ENCODE measurements at regions not wholly inside any gene's neighbourhood (a gene's known extent, or its start where the extent isn't known, plus 50 kb on each side); places are given as distances from the start of the nearest gene placed in this dataset.

DNA sequence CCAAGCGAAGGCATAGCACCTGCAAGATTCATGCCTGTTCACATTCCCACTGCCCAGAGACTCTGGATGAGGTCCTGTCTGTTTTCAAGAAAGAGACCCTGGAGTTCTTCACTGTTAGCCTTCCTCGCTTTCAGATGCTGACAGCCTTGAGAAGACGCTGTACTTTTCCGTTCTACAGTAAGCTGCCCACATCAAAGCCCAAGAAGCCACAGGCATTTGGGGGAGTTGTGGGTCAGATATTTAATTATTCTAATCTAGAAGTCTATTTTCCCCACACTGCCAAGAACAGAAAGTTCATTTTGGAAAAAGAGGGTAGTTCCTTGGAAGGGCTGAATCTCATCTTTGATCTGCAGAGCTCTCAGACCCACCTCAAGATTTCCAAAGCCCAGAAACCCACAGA is 127.9 kb downstream of the AXIN2 start:
- no peak overlapping the region for H3K27ac Mint-ChIP-seq (ENCODE audit: unreplicated experiment)
- H3K9me3 Mint-ChIP-seq (ENCODE audit: unreplicated experiment): peaks cover 6% of the 10 kb centered on the region
- H3K36me3 Mint-ChIP-seq (ENCODE audit: unreplicated experiment): no peaks in the 10 kb centered on the region
- DNase-seq (ENCODE audit: extremely low spot score, unreplicated experiment): no peak
- TF ChIP-seq, protein P1, sequence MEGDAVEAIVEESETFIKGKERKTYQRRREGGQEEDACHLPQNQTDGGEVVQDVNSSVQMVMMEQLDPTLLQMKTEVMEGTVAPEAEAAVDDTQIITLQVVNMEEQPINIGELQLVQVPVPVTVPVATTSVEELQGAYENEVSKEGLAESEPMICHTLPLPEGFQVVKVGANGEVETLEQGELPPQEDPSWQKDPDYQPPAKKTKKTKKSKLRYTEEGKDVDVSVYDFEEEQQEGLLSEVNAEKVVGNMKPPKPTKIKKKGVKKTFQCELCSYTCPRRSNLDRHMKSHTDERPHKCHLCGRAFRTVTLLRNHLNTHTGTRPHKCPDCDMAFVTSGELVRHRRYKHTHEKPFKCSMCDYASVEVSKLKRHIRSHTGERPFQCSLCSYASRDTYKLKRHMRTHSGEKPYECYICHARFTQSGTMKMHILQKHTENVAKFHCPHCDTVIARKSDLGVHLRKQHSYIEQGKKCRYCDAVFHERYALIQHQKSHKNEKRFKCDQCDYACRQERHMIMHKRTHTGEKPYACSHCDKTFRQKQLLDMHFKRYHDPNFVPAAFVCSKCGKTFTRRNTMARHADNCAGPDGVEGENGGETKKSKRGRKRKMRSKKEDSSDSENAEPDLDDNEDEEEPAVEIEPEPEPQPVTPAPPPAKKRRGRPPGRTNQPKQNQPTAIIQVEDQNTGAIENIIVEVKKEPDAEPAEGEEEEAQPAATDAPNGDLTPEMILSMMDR (IDR thresholded peaks at IDR 0.05): no peak
- no peaks in the 10 kb centered on the region for H3K4me1 Mint-ChIP-seq (ENCODE audit: unreplicated experiment)
- no peak overlapping the region for H3K4me3 Mint-ChIP-seq (ENCODE audit: unreplicated experiment)
- peaks cover 45% of the 10 kb centered on the region for H3K27me3 Mint-ChIP-seq (ENCODE audit: unreplicated experiment)

DNA sequence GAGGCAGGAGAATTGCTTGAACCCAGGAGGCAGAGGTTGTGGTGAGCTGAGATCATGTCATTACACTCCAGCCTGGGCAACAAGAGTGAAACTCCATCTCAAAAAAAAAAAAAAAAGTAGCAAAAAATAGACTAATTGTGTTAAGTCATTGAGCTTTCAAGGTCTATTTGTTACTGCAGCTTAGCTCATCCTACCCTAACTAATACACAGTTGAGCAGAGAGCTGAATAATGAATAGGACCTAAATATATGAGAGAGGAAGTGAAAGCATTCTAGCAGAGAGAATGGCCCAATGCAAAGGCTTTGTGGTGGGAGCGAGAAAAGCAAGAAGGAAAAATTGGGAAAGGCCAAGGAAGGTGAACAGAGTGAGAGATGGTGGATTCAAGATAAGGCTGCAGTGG is 128.3 kb downstream of the AXIN2 start:
- TF ChIP-seq, protein P1 (IDR thresholded peaks at IDR 0.05): no peak
- Mint-ChIP-seq H3K4me1 (ENCODE audit: unreplicated experiment) (no peaks in the 10 kb centered on the region), H3K36me3 (ENCODE audit: unreplicated experiment) (no peaks in the 10 kb centered on the region), H3K27me3 (ENCODE audit: unreplicated experiment) (peaks cover 42% of the 10 kb centered on the region), H3K27ac (ENCODE audit: unreplicated experiment) (no peak overlapping the region), H3K9me3 (ENCODE audit: unreplicated experiment) (peaks cover 6% of the 10 kb centered on the region), H3K4me3 (ENCODE audit: unreplicated experiment) (no peak overlapping the region)
- DNase-seq (ENCODE audit: extremely low spot score, unreplicated experiment): no peak

DNA sequence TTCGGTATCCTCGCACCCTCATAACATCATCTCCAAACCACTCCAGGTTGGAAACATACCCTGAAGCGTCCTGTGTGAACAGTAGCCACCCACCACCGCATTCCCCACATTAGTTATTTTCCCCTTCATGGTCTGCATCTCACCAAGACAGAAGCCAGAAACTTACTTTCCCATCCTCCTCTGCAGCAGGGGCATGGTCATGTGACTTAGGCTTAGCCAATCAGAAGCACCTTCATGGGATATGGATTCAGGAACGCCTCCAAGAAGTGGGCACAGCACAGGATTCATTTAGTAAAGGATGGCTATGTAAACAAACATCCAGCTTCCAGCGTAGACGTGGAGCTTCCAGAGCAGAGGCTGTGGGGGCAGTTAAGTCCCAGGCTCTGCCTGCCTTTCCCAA is 130.3 kb downstream of the AXIN2 start:
- Mint-ChIP-seq H3K27ac (ENCODE audit: unreplicated experiment) (no peak overlapping the region), H3K4me1 (ENCODE audit: unreplicated experiment) (no peaks in the 10 kb centered on the region), H3K27me3 (ENCODE audit: unreplicated experiment) (peaks cover 33% of the 10 kb centered on the region), H3K4me3 (ENCODE audit: unreplicated experiment) (no peak overlapping the region), H3K36me3 (ENCODE audit: unreplicated experiment) (no peaks in the 10 kb centered on the region), H3K9me3 (ENCODE audit: unreplicated experiment) (peaks cover 18% of the 10 kb centered on the region)
- TF ChIP-seq, protein P1 (IDR thresholded peaks at IDR 0.05): no peak
- DNase-seq (ENCODE audit: extremely low spot score, unreplicated experiment): no peak

DNA sequence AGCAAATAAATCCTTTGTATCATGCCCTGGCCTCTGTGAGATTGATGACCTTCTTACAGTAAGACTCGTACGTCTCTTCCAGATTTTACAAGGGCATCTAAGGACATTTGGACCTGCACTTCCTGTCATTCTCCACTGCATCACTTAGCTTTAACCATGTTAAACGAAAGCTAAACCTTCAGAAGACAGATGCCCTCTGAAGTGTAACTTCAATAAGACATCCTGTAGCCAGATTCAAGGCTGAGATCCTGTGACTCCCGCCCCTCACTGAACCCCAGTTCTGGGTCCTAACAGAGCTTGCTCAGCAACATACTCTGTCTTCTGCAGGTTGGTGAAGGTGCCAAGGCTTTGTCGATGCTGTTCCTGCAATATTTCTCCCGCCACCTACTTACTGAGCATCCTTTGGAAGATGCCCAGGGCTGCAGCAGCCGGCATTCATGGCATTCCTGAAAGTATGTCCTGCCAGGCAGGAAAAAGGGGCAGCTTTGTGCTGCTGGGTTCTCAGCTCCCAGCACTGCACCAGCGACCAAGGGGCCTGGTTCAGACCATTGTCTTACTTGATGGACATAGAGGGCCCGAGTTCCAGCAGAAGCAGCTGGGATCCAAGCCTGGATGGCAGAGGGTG is 131.1 kb downstream of the AXIN2 start:
- H3K36me3 Mint-ChIP-seq (ENCODE audit: unreplicated experiment): no peaks in the 10 kb centered on the region
- H3K27me3 Mint-ChIP-seq (ENCODE audit: unreplicated experiment): peaks cover 32% of the 10 kb centered on the region
- no peaks in the 10 kb centered on the region for H3K4me1 Mint-ChIP-seq (ENCODE audit: unreplicated experiment)
- TF ChIP-seq, protein P1 (IDR thresholded peaks at IDR 0.05): no peak
- no peak overlapping the region for H3K4me3 Mint-ChIP-seq (ENCODE audit: unreplicated experiment)
- no peak for DNase-seq (ENCODE audit: extremely low spot score, unreplicated experiment)
- H3K27ac Mint-ChIP-seq (ENCODE audit: unreplicated experiment): no peak overlapping the region
- H3K9me3 Mint-ChIP-seq (ENCODE audit: unreplicated experiment): peaks cover 18% of the 10 kb centered on the region

DNA sequence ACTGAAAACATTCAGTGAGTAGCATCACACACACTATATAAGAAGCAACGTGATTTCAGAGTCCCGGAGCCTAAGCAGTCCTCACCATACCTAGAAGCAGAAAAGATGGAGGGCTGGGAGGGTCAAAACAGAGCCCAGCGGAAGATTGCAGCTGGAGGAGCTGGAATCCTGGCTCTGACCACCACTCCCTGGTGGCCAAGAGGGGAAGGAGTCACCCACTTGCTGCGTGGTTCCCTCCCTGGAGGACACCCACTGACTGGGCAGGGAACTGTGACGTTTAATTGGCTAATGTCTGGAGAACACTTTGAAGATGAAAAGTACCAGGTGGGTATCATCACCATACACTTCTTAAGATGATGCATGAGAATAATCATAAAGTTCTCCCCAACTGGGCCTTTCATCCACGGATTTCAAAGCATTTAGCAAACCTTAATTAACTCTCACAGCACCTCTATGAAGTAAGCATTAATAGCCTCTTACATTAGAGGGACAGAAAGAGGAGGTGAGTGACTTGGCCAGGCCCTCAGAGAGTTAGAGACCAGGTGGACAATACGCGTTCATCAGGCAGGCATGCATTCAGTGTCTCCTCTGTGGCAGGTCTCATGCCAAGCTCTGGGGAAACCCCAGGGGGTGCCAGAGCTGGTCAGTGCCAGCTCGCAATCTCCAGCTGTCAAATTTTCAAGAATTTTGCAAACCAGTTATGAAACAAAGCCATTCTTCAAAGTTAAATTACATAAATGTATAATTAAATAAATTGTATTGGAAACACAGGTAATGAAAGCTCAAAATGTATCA is 137.9 kb downstream of the AXIN2 start:
- DNase-seq (ENCODE audit: extremely low spot score, unreplicated experiment): no peak
- Mint-ChIP-seq H3K4me3 (ENCODE audit: unreplicated experiment) (no peak overlapping the region), H3K4me1 (ENCODE audit: unreplicated experiment) (no peaks in the 10 kb centered on the region), H3K36me3 (ENCODE audit: unreplicated experiment) (no peaks in the 10 kb centered on the region), H3K27ac (ENCODE audit: unreplicated experiment) (no peak overlapping the region), H3K9me3 (ENCODE audit: unreplicated experiment) (peaks cover 12% of the 10 kb centered on the region), H3K27me3 (ENCODE audit: unreplicated experiment) (peaks cover 24% of the 10 kb centered on the region)
- TF ChIP-seq, protein P1 (IDR thresholded peaks at IDR 0.05): no peak
